NOMO-1 (cell line): ENCODE measurements at regions not wholly inside any gene's neighbourhood (a gene's known extent, or its start where the extent isn't known, plus 50 kb on each side); places are given as distances from the start of the nearest gene placed in this dataset.

Experiments used
- DNase-seq, 2 experiments: peaks; one replicate each; lab custom pipeline; 2025; ENCODE audit not compliant: unreplicated experiment in 2 of 2; lab: John Stamatoyannopoulos, UW

DNA sequence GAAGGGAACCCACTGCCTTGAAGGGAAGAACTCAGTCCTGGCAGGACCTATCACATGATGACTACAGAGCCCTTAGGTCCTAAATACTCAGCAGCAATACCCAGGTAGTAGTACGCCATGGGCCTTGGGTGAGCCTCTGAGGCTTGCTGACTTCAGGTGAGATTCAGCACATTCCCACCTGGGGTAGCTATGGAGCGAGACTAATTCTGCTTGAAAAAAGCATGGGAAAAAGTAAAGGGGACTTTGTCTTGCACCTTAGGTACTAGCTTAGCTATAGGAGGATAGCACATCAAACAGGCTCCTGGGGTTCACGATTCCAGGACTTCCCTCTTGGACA, 98.2 kb upstream of the MEOX2 start:
- no peak for DNase-seq

- peak in 1 of 2 experiments; percentile 9 for DNase-seq
Measured at GRCh38 chr7:15783987-15784693, 97.7 kb upstream of the MEOX2 start.

DNA sequence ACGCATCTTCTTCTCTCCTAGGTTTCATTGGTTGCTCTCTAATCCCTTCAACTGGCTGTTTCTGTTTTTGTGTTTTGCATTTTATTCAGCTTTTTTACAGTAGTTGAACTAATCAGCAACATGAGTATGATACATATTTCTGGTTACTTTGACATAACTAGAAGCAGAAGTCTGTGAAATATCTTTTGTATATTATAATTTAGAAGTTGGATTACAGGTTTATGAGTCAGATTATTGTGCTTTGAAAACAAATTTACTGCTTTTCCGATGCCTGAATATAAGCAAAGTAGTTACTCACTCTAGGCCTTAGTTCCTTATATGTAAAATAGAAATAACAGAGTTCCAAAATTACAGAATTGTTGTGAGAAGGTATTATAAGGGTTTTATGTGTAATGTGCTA, 96.2 kb upstream of the MEOX2 start:
- DNase-seq, result no peak

- DNase-seq, result no peak
Measured at GRCh38 chr7:15781944-15782343, 95.5 kb upstream of the MEOX2 start.

- DNase-seq, result no peak
Measured at GRCh38 chr7:15780271-15780670, 93.8 kb upstream of the MEOX2 start.

DNA sequence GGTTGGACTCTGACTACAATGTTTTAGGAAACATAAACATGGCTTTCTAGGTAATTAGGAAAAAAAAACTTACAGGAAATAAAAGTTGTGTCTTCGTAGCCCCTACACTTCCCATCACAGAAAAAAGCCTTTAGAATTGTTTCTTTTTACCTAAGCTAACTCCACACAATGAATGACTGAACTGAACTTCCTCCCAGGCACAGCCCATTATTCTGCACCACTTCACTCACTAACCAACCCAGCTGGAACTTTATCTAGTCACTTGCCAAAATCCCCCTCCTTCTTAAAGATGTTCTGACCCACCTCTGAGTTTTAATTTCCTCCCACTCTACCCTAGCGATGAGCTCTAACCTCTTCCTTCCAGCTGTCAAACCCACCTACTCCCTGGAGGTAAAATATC, 91.7 kb upstream of the MEOX2 start:
- no peak for DNase-seq

- DNase-seq, result no peak
Measured at GRCh38 chr7:15765753-15766152, 79.3 kb upstream of the MEOX2 start.

GRCh38 chr7:15764851-15765382, 78.4 kb upstream of the MEOX2 start:
- no peak for DNase-seq

DNA sequence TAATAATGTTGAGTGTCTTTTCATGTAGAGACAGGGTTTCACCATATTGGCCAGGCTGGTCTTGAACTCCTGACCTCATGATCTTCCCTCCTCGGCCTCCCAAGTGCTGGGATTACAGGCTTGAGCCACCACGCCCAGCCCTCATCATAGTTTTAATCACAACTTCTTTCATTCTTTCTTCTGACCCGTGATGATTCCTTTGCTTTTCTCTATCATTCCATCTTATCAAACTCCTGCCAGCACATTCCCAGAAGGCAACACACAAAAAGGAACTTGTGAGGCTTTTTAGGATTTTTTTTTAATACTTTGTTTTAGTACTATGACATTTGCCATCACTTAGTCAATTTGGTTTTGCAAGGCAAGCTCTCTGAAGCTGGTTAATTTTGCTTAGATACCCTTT, 77.5 kb upstream of the MEOX2 start:
- DNase-seq, result no peak

GRCh38 chr7:15757041-15758000, 70.8 kb upstream of the MEOX2 start:
- no peak for DNase-seq

DNA sequence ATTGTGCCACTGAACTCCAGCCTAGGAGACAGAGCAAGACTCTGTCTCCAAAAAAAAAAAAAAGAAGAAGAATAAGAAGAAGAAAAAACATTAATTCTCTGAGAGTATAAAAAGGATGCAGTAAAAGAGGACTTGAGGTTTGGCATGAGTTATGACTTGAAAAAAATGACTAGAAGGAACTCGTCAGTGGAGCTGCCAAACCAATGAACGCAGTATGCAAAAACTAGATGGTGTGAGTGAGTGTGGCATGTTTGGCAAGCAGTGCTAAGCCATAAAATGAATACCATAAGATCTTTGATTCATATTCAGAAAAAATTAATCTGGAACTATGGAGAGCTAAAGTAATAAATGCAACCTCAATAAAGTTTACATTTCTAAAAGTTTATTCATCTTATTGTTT, 68.6 kb upstream of the MEOX2 start:
- DNase-seq, result no peak

GRCh38 chr7:15753887-15754579, 67.5 kb upstream of the MEOX2 start:
- DNase-seq, result no peak

- DNase-seq, result no peak
Measured at GRCh38 chr7:15752377-15752776, 65.9 kb upstream of the MEOX2 start.

GRCh38 chr7:15751191-15751701, 64.8 kb upstream of the MEOX2 start:
- no peak for DNase-seq

- DNase-seq, result no peak
Measured at GRCh38 chr7:15750727-15751126, 64.2 kb upstream of the MEOX2 start.

DNA sequence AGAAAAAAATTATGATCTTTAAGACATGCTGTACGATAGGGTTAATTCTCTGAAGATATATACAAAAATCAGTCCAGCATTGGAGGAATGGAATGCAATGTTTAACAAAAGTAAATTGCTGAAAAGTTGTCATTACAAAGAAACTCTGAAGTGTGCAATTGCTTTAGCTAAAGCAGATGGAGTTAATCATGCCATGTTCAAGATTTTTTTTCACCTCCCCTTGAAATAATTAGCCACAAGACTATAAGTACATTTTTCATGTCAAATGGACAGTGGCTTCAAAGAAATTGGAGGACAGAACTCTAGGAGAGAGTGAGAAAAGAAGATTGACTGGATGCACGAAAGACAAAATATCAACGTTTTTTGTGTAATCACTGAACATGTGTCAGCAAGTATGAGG, 63.1 kb upstream of the MEOX2 start:
- DNase-seq, result no peak

- no peak for DNase-seq
Measured at GRCh38 chr7:15747712-15748111, 61.2 kb upstream of the MEOX2 start.

DNA sequence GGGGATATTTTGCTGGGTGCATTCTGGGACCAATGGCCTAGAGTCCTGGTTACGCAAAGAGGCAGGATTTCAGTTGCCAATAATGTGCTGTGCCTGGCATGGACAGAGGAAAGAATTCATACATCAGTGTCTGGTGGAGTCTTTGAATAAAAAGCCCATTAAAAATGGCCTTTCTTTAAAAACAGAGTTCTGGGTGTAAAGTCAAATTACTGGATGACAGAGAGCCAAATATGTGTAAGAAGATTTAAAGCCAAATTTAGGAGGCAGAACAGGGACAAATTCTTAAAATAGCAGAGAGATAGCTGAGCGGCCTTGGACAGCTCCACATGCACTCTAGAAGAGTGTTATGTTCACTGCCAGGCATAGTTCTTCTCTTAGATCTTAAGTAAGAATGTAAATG, 60.8 kb upstream of the MEOX2 start:
- DNase-seq, result no peak

DNA sequence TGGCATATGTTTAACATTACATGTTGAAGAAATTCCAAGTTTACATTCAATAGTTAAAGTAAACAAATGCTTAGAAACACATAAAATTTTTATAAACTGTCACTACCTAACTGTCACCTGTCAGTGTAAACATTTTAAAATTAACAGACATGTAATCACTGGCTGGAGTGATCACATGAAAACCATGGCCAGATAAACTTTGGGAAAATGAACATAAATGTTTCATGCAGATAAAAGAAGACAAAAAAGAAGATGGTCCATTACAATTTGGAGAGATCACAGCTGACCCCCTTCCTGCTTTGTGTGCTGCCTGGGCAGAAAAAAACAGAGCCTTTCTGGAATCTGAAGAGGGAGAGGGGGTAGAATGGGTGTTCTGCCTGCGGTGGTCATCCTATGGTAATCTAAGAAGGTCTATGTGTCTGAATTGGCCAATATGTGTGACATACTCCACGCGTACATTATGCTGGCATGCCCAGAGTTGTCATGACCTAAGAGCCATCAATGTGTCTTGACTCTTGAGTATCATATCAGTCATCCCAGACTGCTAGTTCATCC, 57.5 kb upstream of the MEOX2 start:
- DNase-seq, result no peak

DNA sequence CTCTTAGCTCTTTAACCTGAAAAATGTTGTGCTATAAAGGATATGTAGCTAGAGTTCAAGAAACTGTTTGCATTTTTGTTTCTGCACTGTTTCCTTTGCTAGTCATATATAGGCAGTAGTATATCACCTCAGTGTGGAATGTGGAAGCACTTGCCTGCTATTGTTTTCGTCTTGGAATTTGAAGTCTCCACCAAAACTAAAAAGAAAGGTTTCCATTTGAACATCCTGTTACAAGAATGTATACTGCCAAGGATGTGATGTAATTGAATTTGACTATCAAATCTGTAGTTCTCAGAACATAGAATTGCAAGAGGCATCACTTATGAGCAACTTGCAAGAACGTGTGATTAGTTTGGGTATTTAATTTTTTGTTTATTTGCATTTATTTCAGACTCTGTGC, 51.1 kb upstream of the MEOX2 start:
- DNase-seq, result no peak
